RWPE1 (cell line): ENCODE measurements at regions not wholly inside any gene's neighbourhood (a gene's known extent, or its start where the extent isn't known, plus 50 kb on each side); places are given as distances from the start of the nearest gene placed in this dataset.

Source experiments
- CTCF ChIA-PET: fragments of 350-600 bp; sonication (Branson Sonifier 250); formaldehyde crosslinking; extraction: SDS; loops from one replicate; lab custom pipeline; 2021; lab: Yijun Ruan, JAX
- POLR2A ChIA-PET: fragments of 400-600 bp; formaldehyde crosslinking; extraction: SDS; loops from one replicate; lab custom pipeline; 2020; ENCODE audit warnings: antibody characterized with exemption; ENCODE audit not compliant: low non-redundant PET; lab: Yijun Ruan, JAX
- DNase-seq: peaks from one replicate; pipeline ENCODE4 v3.0.0; 2012; ENCODE audit warnings: low spot score
- H3K27ac ChIP-seq: fragments of 450-650 bp; 2 replicates; pipeline ENCODE4 v1.5.1; 2017
- TF ChIP-seq, protein P1 (sequence below): fragments of 450-650 bp; conservative IDR thresholded peaks from 2 replicates; pipeline ENCODE4 v1.5.1; 2017; ENCODE audit warnings: low read depth, mild to moderate bottlenecking

DNA sequence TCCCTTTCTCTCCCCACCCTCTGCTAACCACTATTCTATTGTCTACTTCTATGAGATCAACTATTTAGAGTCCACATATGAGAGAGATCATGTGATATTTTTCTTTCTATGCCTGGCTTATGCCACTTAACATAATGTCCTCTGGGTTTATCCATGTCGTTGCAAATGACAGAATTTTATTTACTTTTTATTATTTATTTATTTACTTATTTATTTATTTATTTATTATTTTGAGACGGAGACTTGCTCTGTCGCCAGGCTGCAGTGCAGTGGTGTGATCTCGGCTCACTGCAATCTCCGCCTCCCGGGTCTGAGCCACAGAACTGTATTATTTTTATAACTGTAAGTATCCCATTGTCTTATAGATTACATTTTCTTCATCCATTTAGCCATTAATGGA lies 443.4 kb upstream of the CDH19 start:
- TF ChIP-seq, protein P1, sequence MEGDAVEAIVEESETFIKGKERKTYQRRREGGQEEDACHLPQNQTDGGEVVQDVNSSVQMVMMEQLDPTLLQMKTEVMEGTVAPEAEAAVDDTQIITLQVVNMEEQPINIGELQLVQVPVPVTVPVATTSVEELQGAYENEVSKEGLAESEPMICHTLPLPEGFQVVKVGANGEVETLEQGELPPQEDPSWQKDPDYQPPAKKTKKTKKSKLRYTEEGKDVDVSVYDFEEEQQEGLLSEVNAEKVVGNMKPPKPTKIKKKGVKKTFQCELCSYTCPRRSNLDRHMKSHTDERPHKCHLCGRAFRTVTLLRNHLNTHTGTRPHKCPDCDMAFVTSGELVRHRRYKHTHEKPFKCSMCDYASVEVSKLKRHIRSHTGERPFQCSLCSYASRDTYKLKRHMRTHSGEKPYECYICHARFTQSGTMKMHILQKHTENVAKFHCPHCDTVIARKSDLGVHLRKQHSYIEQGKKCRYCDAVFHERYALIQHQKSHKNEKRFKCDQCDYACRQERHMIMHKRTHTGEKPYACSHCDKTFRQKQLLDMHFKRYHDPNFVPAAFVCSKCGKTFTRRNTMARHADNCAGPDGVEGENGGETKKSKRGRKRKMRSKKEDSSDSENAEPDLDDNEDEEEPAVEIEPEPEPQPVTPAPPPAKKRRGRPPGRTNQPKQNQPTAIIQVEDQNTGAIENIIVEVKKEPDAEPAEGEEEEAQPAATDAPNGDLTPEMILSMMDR: no peak
- POLR2A ChIA-PET: no interaction called here
- CTCF ChIA-PET: no interaction called here
- no peak for DNase-seq
- no peak overlapping the region for H3K27ac ChIP-seq

DNA sequence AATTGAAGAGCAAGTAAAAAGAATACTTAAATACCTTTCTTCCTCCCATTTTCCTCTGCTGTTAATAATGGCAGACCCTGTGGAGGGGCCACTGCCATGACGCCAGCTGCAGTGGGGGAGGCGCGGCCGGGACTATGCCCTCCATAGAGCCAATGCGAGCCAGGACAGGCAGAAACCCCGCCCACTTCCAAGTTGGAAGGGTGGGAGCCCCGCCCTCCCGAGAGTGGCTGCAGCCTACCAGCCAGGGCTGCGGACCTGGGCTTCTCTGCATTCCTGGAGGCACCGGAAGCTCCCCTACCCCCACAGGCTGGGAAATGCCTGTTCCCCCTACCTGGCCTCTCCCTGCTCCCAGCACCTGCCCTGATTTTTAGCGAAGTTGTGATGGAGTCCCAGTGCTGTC lies 439.4 kb upstream of the CDH19 start:
- no peak for DNase-seq
- CTCF ChIA-PET: no interaction called here
- no peak overlapping the region for H3K27ac ChIP-seq
- TF ChIP-seq, protein P1: no peak
- POLR2A ChIA-PET: no interaction called here

DNA sequence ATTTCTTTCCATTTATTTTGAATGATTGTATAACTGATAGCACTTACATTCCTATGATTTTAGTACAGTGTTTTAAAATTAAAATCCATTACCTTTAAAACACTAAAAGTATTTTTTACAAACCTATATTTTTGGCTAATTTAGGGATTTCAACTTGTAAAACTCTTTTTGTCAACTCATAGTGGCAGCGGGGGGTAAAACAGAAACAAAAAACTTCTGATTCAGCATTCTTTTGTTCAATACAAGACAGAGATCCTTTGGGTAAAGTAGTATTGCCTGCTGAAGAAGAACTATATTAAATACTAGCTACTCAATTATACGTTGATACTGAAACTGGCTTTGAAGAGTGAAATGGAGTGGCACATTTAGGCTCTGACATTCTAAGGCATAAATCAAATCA lies 437.4 kb upstream of the CDH19 start:
- ChIA-PET POLR2A (no interaction called here), CTCF (no interaction called here)
- DNase-seq: no peak
- no peak overlapping the region for H3K27ac ChIP-seq
- TF ChIP-seq, protein P1: no peak

DNA sequence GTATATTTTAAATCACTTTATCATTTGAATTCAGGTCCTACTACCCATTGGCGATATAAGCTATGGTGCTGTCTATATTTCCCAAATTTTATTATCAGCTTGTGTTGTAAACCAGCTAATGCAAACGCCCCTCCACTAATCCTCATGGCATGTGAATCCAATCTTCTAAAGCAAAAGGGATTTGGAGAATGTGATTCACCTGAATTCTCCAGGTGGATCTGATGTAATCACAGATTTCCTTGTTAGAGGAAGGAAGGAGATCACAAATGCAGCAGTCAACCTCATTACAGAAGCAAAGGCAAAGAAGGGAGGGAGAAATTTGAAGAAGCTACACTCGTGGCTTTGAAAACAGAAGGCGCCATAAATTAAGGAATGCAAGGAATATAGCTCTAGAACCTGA lies 431.1 kb upstream of the CDH19 start:
- CTCF ChIA-PET: no interaction called here

DNA sequence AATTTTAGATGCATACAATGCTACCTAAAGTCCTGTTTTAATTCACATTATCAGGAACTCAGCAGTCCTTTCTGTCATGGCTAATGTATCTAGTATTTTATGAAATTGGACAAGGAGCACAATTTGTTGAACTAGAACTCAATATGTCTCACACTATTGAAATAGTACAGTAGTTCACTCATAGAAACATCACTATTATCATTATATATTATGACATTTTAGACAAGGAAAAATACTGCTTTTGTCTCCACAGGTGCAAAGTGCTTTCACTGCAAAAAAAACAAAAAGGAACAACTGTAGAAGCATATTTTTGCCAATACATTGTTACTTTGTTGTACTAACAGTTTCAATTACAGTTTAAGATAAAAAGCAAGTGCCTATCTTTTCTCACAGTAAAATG lies 419.2 kb upstream of the CDH19 start:
- H3K27ac ChIP-seq: no peak overlapping the region
- DNase-seq: no peak
- CTCF ChIA-PET: no interaction called here
- TF ChIP-seq, protein P1: no peak
- POLR2A ChIA-PET: no interaction called here

More for the DNA sequence above, 431.1 kb upstream of the CDH19 start:
- POLR2A ChIA-PET: no interaction called here
- TF ChIP-seq, protein P1: no peak
- H3K27ac ChIP-seq: no peak overlapping the region
- no peak for DNase-seq

DNA sequence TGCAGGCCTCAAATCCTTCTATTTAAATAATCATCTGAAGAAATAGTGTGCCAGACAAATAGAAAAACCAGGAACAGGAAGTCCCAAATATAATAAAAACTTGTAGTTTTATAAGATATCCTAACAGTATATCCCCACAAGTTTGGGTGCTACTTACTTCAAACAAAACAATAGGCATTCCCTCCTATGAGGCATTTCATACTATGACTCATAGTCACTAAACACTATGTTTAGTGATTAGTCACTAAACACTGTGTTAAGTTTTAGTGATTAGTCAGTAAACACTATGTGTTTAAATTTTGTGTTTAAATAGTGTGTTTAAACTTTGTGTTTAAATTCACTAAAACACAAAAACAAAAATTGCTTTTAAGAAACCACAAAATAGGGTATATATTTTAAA lies 407.0 kb upstream of the CDH19 start:
- H3K27ac ChIP-seq: no peak overlapping the region
- DNase-seq: peak; percentile 21
- CTCF ChIA-PET: no interaction called here
- TF ChIP-seq, protein P1: no peak
- POLR2A ChIA-PET: no interaction called here

DNA sequence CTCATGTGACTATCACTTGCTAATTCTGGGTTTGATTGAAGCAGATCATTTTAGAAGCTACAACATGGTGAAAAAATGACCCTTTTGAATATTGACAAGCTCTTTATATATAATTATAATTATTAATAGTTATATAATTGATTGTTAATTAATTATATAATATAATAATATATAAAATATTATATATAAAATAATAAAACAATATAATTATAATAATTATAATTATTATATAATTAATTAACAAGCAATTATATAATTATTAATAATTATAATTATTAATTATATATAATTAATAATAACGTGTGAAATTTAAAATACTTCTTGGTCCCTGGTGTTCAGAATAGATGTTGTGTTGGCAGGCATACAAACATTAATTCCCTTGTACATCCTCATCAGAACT lies 404.1 kb upstream of the CDH19 start:
- no peak for DNase-seq
- TF ChIP-seq, protein P1: no peak
- ChIA-PET CTCF (no interaction called here), POLR2A (no interaction called here)
- no peak overlapping the region for H3K27ac ChIP-seq
